GM23248 (cell line): ENCODE measurements at regions not wholly inside any gene's neighbourhood (a gene's known extent, or its start where the extent isn't known, plus 50 kb on each side); places are given as distances from the start of the nearest gene placed in this dataset.
"Not testable (repeated sequence)": the region's sequence is repeated elsewhere in the genome, so short reads cannot be mapped to it uniquely, and the experiment has no call there.

ENCODE experiments used
- DNase-seq: peaks from one replicate; pipeline ENCODE4 v3.0.0-alpha.2; 2015
- H2AFZ ChIP-seq: fragments of 200-600 bp; sonication (generic); 2 replicates; pipeline ENCODE4 v1.6.1; 2016; ENCODE audit warnings: antibody characterized with exemption
- H3F3A ChIP-seq: fragments of 200-600 bp; sonication (generic); 2 replicates; pipeline ENCODE4 v1.6.1; 2016; ENCODE audit warnings: mild to moderate bottlenecking, antibody characterized with exemption, mixed run types; ENCODE audit not compliant: insufficient read depth
- H3K27ac ChIP-seq: fragments of 200-600 bp; sonication (generic); 2 replicates; pipeline ENCODE4 v1.5.1; 2016; ENCODE audit warnings: mild to moderate bottlenecking
- H3K27me3 ChIP-seq: fragments of 200-600 bp; sonication (generic); replicated peaks from 2 replicates; pipeline ENCODE4 v1.6.1; 2016; ENCODE audit warnings: mild to moderate bottlenecking; ENCODE audit not compliant: insufficient read depth
- H3K36me3 ChIP-seq: fragments of 200-600 bp; sonication (generic); 2 replicates; pipeline ENCODE4 v1.6.1; 2016; ENCODE audit warnings: low read depth, mild to moderate bottlenecking
- H3K4me1 ChIP-seq: fragments of 200-600 bp; sonication (generic); 2 replicates; pipeline ENCODE4 v1.6.1; 2016; ENCODE audit warnings: mild to moderate bottlenecking; ENCODE audit not compliant: insufficient read depth
- H3K4me2 ChIP-seq: fragments of 200-600 bp; sonication (generic); one replicate; pipeline ENCODE4 v1.6.1; 2016; ENCODE audit warnings: mild to moderate bottlenecking; ENCODE audit not compliant: unreplicated experiment
- H3K4me3 ChIP-seq: fragments of 200-600 bp; sonication (generic); 2 replicates; pipeline ENCODE4 v1.5.1; 2016; ENCODE audit warnings: mild to moderate bottlenecking
- H3K79me2 ChIP-seq: fragments of 200-600 bp; sonication (generic); 2 replicates; pipeline ENCODE4 v1.6.1; 2016; ENCODE audit warnings: mild to moderate bottlenecking; ENCODE audit not compliant: insufficient read depth
- H3K9ac ChIP-seq: fragments of 200-600 bp; sonication (generic); 2 replicates; pipeline ENCODE4 v1.6.1; 2016; ENCODE audit warnings: mild to moderate bottlenecking
- H3K9me2 ChIP-seq: fragments of 200-600 bp; sonication (generic); 2 replicates; pipeline ENCODE4 v1.6.1; 2016; ENCODE audit warnings: mixed run types, mild to moderate bottlenecking, moderate library complexity; ENCODE audit not compliant: insufficient read depth
- H3K9me3 ChIP-seq: fragments of 200-600 bp; sonication (generic); one replicate; pipeline ENCODE4 v1.6.1; 2017; ENCODE audit warnings: low read depth
- H4K20me1 ChIP-seq: fragments of 200-600 bp; sonication (generic); 2 replicates; pipeline ENCODE4 v1.6.0; 2016; ENCODE audit not compliant: insufficient read depth
- EZH2 ChIP-seq: fragments of 200-600 bp; sonication (generic); IDR thresholded peaks from 2 replicates; pipeline ENCODE4 v1.6.1; 2018; ENCODE audit warnings: antibody characterized with exemption, mild to moderate bottlenecking; ENCODE audit not compliant: insufficient read depth, poor library complexity, severe bottlenecking
- EZH2phosphoT487 ChIP-seq: fragments of 200-600 bp; sonication (generic); IDR thresholded peaks from 2 replicates; pipeline ENCODE4 v1.6.1; 2018; ENCODE audit warnings: antibody characterized with exemption, moderate library complexity, mild to moderate bottlenecking, low read depth; ENCODE audit not compliant: insufficient read depth
- WGBS, 2 experiments: methylation state at CpG; one replicate each; pipeline ENCODE4 v1.1.6; 2015 to 2017; ENCODE audit warnings: low lambda C conversion rate in 2 of 2, low coverage in 1 of 2; ENCODE audit errors: missing lambda C conversion rate in 2 of 2; 5-methylcytosine and 5-hydroxymethylcytosine counted together
- in situ Hi-C: fragments of 300-500 bp; cut with MboI; formaldehyde crosslinking; loops from 2 replicates; pipeline ENCODE4 v1.15.0; 2020

GRCh38 chr2:143840194-143840593 is 679.7 kb downstream of the ZEB2 start:
- Histone ChIP-seq H2AFZ (no peak overlapping the region), H3K9me2 (no peaks in the 10 kb centered on the region), H3K4me2 (no peak overlapping the region), H3K36me3 (no peaks in the 10 kb centered on the region), H3K9ac (no peak overlapping the region), H4K20me1 (no peaks in the 10 kb centered on the region), H3K4me1 (no peaks in the 10 kb centered on the region), H3K79me2 (no peaks in the 10 kb centered on the region), H3K9me3 (no peaks in the 10 kb centered on the region), H3K27me3 (no peaks in the 10 kb centered on the region), H3K4me3 (no peak overlapping the region), H3K27ac (no peak overlapping the region), H3F3A (no peaks in the 10 kb centered on the region)
- no peak for DNase-seq
- in situ Hi-C loops, result no loop called here
- no peak for TF ChIP-seq EZH2phosphoT487
- no peak for TF ChIP-seq EZH2
- 75 to 89% methylated on average over 2 of the region's 2 CpGs for WGBS, 2 experiments

DNA sequence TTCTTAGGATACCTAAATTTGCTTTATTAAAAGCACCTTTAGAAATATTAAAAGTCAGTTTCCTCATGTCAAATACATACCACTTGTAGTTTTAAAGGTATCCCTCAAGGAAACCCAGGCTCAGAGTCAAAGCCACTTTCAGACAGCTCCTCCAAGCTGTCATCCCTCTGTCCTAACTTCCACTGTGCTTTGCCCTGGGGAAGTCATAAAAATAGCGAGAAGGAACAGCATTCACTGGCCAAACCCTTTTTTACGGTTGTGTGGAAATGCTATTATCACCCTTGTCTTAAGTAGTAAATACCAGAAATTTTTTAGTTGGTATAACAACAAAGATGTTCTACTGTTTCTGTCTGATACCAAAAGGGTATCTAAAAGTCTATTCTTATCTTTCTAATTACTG is 680.5 kb downstream of the ZEB2 start:
- H2AFZ ChIP-seq, result no peak overlapping the region
- WGBS, 2 experiments, result 11 to 13% methylated on average over 2 of the region's 2 CpGs
- DNase-seq, result no peak
- H3K27me3 ChIP-seq, result no peaks in the 10 kb centered on the region
- no peaks in the 10 kb centered on the region for H3F3A ChIP-seq
- no peak overlapping the region for H3K27ac ChIP-seq
- no peak overlapping the region for H3K4me2 ChIP-seq
- no peak overlapping the region for H3K4me3 ChIP-seq
- no peaks in the 10 kb centered on the region for H3K9me2 ChIP-seq
- H3K79me2 ChIP-seq, result no peaks in the 10 kb centered on the region
- no peaks in the 10 kb centered on the region for H3K36me3 ChIP-seq
- no peaks in the 10 kb centered on the region for H4K20me1 ChIP-seq
- in situ Hi-C loops, result no loop called here
- no peaks in the 10 kb centered on the region for H3K4me1 ChIP-seq
- no peak overlapping the region for H3K9ac ChIP-seq
- H3K9me3 ChIP-seq, result no peaks in the 10 kb centered on the region
- no peak for TF ChIP-seq EZH2
- no peak for TF ChIP-seq EZH2phosphoT487

DNA sequence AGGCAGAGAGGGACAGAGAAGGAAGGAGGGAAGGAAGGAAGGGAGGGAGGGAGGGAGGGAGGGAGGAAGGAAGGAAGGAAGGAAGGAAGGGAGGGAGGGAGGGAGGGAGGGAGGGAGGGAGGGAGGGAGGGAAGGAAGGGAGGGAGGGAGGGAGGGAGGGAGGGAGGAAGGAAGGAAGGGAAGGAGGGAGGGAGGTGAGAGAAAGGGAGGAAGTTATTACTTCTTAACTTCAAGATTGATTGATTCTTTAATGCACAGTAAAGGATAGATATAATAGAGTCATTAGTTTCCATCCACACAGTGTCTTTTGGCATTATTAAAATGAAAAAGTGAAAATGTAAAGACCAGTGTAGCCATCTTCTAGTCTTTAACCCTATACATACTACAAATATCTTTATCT is 682.9 kb downstream of the ZEB2 start:
- H3K36me3 ChIP-seq, result not testable (repeated sequence)

GRCh38 chr2:143835481-143835880 is 684.4 kb downstream of the ZEB2 start:
- no peak overlapping the region for H2AFZ ChIP-seq
- H3K27ac ChIP-seq, result no peak overlapping the region
- no peak overlapping the region for H3K4me2 ChIP-seq
- H3K9me3 ChIP-seq, result no peaks in the 10 kb centered on the region
- H3K4me1 ChIP-seq, result no peaks in the 10 kb centered on the region
- no peak for DNase-seq
- no peaks in the 10 kb centered on the region for H3K79me2 ChIP-seq
- no peaks in the 10 kb centered on the region for H3K9me2 ChIP-seq
- no peak overlapping the region for H3K4me3 ChIP-seq
- no peaks in the 10 kb centered on the region for H3F3A ChIP-seq
- no peaks in the 10 kb centered on the region for H3K27me3 ChIP-seq
- no peak for TF ChIP-seq EZH2phosphoT487
- TF ChIP-seq EZH2, result no peak
- no peaks in the 10 kb centered on the region for H4K20me1 ChIP-seq
- no peak overlapping the region for H3K9ac ChIP-seq
- in situ Hi-C loops, result no loop called here
- 17 to 22% methylated on average over 2 of the region's 2 CpGs for WGBS, 2 experiments
- H3K36me3 ChIP-seq, result no peaks in the 10 kb centered on the region

More for the DNA sequence above, 682.9 kb downstream of the ZEB2 start:
- H3K4me1 ChIP-seq, H3K9me2 ChIP-seq, in situ Hi-C loops, H3K27me3 ChIP-seq, H3K4me3 ChIP-seq, H4K20me1 ChIP-seq, H3K9me3 ChIP-seq, H3K79me2 ChIP-seq, H3K27ac ChIP-seq, H3K4me2 ChIP-seq, H2AFZ ChIP-seq, H3F3A ChIP-seq, DNase-seq, H3K9ac ChIP-seq: not testable (repeated sequence)

DNA sequence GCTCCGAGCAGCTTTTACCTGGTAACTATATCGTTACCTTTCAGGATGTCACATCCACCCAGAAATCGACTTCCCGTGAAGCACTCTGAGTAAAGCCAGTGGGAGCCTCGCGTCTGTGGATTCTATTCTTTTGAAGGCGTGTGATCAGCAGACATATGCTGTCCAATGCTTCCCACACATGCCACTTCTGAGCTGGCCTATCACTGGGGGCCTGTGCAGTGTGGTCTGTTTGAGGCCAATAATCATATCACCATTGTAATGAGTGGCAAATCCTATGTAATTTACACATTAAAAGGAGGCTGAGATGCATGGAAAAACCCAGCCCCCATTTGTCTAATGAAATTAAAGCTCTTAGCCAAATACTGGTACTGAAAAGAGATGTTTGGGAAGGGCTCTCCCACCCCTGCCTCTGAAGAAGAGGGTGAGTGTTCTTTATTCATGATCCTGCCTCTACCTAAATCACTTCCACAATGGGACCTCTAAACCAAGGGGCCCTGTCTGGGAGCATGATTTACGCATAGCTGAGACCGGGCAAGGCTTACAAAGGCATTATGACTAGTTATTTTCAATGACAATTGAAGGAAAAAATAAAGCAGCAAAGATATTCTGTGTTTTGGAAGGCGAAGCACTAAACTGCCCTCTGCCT is 686.8 kb downstream of the ZEB2 start:
- H3K27me3 ChIP-seq, result no peaks in the 10 kb centered on the region
- no peak for TF ChIP-seq EZH2
- TF ChIP-seq EZH2phosphoT487, result no peak
- H3K4me2 ChIP-seq, result no peak overlapping the region
- no peaks in the 10 kb centered on the region for H3F3A ChIP-seq
- 89 to 92% methylated on average over 10 of the region's 10 CpGs for WGBS, 2 experiments
- H3K4me3 ChIP-seq, result no peak overlapping the region
- in situ Hi-C loops, result no loop called here
- no peaks in the 10 kb centered on the region for H3K36me3 ChIP-seq
- H4K20me1 ChIP-seq, result no peaks in the 10 kb centered on the region
- no peak overlapping the region for H2AFZ ChIP-seq
- no peak overlapping the region for H3K9ac ChIP-seq
- no peak for DNase-seq
- H3K79me2 ChIP-seq, result no peaks in the 10 kb centered on the region
- no peaks in the 10 kb centered on the region for H3K9me2 ChIP-seq
- no peaks in the 10 kb centered on the region for H3K9me3 ChIP-seq
- H3K27ac ChIP-seq, result no peak overlapping the region
- H3K4me1 ChIP-seq, result no peaks in the 10 kb centered on the region
